ENCODE measurements at regions not wholly inside any gene's neighbourhood (a gene's known extent, or its start where the extent isn't known, plus 50 kb on each side); places are given as distances from the start of the nearest gene placed in this dataset.

DNA sequence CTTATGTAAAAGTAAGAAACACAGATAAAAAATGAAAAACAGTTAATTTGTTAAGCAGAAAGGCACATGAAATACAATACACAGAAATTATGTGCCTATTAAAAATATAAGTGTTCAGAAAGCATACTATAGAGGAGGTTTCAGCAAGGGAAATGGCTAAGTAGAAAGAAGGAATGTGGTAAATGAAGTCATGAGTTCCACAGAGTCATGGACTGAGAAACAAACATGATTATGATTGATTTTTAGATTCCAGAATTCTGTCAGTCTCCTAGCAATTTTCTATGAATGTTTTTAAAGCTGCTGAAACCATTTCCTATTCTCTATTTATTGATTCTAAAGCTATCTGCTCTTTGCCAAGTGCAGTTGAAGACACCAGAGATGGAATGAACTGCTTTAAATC, 1398.4 kb downstream of the ARAP2 start (continued):
- TF ChIP-seq, protein P1, sequence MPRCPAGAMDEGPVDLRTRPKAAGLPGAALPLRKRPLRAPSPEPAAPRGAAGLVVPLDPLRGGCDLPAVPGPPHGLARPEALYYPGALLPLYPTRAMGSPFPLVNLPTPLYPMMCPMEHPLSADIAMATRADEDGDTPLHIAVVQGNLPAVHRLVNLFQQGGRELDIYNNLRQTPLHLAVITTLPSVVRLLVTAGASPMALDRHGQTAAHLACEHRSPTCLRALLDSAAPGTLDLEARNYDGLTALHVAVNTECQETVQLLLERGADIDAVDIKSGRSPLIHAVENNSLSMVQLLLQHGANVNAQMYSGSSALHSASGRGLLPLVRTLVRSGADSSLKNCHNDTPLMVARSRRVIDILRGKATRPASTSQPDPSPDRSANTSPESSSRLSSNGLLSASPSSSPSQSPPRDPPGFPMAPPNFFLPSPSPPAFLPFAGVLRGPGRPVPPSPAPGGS (IDR thresholded peaks at IDR 0.05), result no peak

DNA sequence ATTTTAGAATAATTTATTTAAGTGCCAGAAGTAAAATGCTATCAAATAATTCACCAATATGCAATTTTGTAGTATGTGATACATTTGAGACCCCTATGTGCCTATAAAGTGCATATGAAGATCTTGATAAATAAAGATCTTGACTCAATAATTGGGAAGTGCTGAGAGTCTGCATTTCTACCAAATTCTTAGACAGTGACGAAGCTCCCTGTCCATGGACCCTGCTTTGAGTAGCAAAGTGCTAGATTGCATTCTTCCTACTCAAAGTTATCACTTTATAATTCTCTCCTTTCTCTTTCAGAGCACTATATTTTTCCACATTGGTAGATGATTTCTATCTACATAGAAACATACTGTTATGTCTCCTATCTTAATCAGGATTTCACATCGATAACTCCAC, 1393.9 kb downstream of the ARAP2 start:
- FAIRE-seq, result no peak
- ChIA-PET CTCF (no interaction called here), POLR2A (no interaction called here)
- H3K27ac ChIP-seq, result no peak overlapping the region
- peak overlapping the region; percentile 42; the same call in 2 of the 3 replicates for H3K4me2 ChIP-seq
- peak in 1 of 2 experiments; percentile 32; a peak in 2 of 6 replicates for ATAC-seq
- no peak overlapping the region for H3K4me3 ChIP-seq
- no peak for TF ChIP-seq KDM1A (IDR thresholded peaks at IDR 0.05; ENCODE audit: low read depth)
- TF ChIP-seq, protein P2, sequence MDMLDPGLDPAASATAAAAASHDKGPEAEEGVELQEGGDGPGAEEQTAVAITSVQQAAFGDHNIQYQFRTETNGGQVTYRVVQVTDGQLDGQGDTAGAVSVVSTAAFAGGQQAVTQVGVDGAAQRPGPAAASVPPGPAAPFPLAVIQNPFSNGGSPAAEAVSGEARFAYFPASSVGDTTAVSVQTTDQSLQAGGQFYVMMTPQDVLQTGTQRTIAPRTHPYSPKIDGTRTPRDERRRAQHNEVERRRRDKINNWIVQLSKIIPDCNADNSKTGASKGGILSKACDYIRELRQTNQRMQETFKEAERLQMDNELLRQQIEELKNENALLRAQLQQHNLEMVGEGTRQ (IDR thresholded peaks at IDR 0.05), result no peak
- TF ChIP-seq TFCP2L1 (CRISPR knock-in tag; IDR thresholded peaks at IDR 0.05), result no peak
- TF ChIP-seq, protein P3, sequence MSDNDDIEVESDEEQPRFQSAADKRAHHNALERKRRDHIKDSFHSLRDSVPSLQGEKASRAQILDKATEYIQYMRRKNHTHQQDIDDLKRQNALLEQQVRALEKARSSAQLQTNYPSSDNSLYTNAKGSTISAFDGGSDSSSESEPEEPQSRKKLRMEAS (IDR thresholded peaks at IDR 0.05), result no peak
- TF ChIP-seq MAFK (IDR thresholded peaks at IDR 0.05; ENCODE audit: partially characterized antibody), result no peak
- TF ChIP-seq, protein P4, sequence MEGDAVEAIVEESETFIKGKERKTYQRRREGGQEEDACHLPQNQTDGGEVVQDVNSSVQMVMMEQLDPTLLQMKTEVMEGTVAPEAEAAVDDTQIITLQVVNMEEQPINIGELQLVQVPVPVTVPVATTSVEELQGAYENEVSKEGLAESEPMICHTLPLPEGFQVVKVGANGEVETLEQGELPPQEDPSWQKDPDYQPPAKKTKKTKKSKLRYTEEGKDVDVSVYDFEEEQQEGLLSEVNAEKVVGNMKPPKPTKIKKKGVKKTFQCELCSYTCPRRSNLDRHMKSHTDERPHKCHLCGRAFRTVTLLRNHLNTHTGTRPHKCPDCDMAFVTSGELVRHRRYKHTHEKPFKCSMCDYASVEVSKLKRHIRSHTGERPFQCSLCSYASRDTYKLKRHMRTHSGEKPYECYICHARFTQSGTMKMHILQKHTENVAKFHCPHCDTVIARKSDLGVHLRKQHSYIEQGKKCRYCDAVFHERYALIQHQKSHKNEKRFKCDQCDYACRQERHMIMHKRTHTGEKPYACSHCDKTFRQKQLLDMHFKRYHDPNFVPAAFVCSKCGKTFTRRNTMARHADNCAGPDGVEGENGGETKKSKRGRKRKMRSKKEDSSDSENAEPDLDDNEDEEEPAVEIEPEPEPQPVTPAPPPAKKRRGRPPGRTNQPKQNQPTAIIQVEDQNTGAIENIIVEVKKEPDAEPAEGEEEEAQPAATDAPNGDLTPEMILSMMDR (IDR thresholded peaks at IDR 0.05), result no peak
- TF ChIP-seq NFE2L2 (conservative IDR thresholded peaks at IDR 0.05; ENCODE audit: low read length), result no peak
- no peak for TF ChIP-seq HOXB13 (CRISPR knock-in tag; IDR thresholded peaks at IDR 0.05; ENCODE audit: low read depth)
- no peak for TF ChIP-seq ZNF302 (CRISPR knock-in tag; IDR thresholded peaks at IDR 0.05)
- TF ChIP-seq, protein P5, sequence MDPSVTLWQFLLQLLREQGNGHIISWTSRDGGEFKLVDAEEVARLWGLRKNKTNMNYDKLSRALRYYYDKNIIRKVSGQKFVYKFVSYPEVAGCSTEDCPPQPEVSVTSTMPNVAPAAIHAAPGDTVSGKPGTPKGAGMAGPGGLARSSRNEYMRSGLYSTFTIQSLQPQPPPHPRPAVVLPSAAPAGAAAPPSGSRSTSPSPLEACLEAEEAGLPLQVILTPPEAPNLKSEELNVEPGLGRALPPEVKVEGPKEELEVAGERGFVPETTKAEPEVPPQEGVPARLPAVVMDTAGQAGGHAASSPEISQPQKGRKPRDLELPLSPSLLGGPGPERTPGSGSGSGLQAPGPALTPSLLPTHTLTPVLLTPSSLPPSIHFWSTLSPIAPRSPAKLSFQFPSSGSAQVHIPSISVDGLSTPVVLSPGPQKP (IDR thresholded peaks at IDR 0.05; ENCODE audit: low read depth, low read length), result no peak
- TF ChIP-seq HEYL (CRISPR knock-in tag; IDR thresholded peaks at IDR 0.05), result no peak
- TF ChIP-seq RAD21 (conservative IDR thresholded peaks at IDR 0.05 in 1 of 2, IDR thresholded peaks at IDR 0.05 in 1 of 2), result no peak
- no peak for TF ChIP-seq ZSCAN20 (CRISPR knock-in tag; IDR thresholded peaks at IDR 0.05)
- no peak for TF ChIP-seq ZFP36 (IDR thresholded peaks at IDR 0.05; ENCODE audit: borderline replicate concordance, partially characterized antibody)
- TF ChIP-seq KDM5A (IDR thresholded peaks at IDR 0.05), result no peak
- TF ChIP-seq RFX5 (IDR thresholded peaks at IDR 0.05), result no peak
- TF ChIP-seq SMC3 (IDR thresholded peaks at IDR 0.05), result no peak
- TF ChIP-seq, protein P6, sequence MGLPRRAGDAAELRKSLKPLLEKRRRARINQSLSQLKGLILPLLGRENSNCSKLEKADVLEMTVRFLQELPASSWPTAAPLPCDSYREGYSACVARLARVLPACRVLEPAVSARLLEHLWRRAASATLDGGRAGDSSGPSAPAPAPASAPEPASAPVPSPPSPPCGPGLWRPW (IDR thresholded peaks at IDR 0.05), result no peak
- no peak for TF ChIP-seq FOXS1 (CRISPR knock-in tag; IDR thresholded peaks at IDR 0.05)
- no peaks in the 10 kb centered on the region for H3K9me3 ChIP-seq
- WGBS (ENCODE audit: missing lambda C conversion rate), result 49% methylated on average over 2 of the region's 2 CpGs
- DNase-seq (ENCODE audit: low read depth in 1 of 2, low spot score in 1 of 2), result no peak
- no peaks in the 10 kb centered on the region for H3K4me1 ChIP-seq

DNA sequence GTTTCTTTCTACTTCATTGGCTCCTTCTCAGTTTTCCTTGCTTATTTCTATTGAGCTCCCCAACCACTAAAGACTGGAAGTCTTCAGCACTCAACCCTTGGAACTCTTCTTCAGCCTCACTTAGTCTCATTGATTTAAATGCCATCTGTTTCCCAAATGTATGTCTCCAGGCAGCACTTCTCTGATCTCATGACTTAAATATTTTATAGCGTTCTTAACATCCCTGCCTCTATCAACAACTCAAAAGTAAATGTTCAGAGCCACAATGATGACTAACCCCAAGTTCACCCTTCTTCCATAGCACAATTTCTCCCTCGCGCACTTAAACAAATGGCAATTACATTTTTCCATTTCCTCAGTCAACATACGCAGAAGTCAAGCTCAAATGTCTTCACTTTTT, 1393.3 kb downstream of the ARAP2 start:
- DNase-seq (ENCODE audit: low read depth in 1 of 2, low spot score in 1 of 2), result peak in 1 of 2 experiments; percentile 29
- Histone ChIP-seq H3K4me2 (peak overlapping the region; percentile 42), H3K4me1 (no peaks in the 10 kb centered on the region), H3K4me3 (no peak overlapping the region), H3K27ac (no peak overlapping the region), H3K9me3 (no peaks in the 10 kb centered on the region)
- no peak for FAIRE-seq
- peak in 1 of 2 experiments; percentile 51; a peak in 2 of 6 replicates for ATAC-seq
- TF ChIP-seq GATA3 (IDR thresholded peaks at IDR 0.05; ENCODE audit: borderline replicate concordance) (no peak), MAFK (IDR thresholded peaks at IDR 0.05; ENCODE audit: partially characterized antibody) (no peak), PHF8 (IDR thresholded peaks at IDR 0.05; ENCODE audit: borderline replicate concordance, low read depth) (no peak), FOSB (CRISPR knock-in tag; IDR thresholded peaks at IDR 0.05) (no peak), NR3C1 (IDR thresholded peaks at IDR 0.05) (no peak), SREBF2 (IDR thresholded peaks at IDR 0.05) (no peak), HEYL (CRISPR knock-in tag; IDR thresholded peaks at IDR 0.05) (no peak)
- TF ChIP-seq, protein P3 (IDR thresholded peaks at IDR 0.05), result no peak
- ChIA-PET POLR2A (no interaction called here), CTCF (no interaction called here)
- 23% methylated on average over 3 of the region's 4 CpGs for WGBS (ENCODE audit: missing lambda C conversion rate)
